Endothelial cell of umbilical vein (primary cell): ENCODE measurements at regions not wholly inside any gene's neighbourhood (a gene's known extent, or its start where the extent isn't known, plus 50 kb on each side); places are given as distances from the start of the nearest gene placed in this dataset.

Experiments
- BruUV-seq: library from RNA; stranded (reverse); fragments of 400-500 nt; replicated peaks from 2 replicates; lab custom pipeline; 2021; lab: Mats Ljungman, UMichigan
- CTCF ChIA-PET: fragments of 300-600, 350-600 bp; sonication (Branson Sonifier 250); formaldehyde crosslinking; loops from one replicate; lab custom pipeline; 2021; ENCODE audit warnings: antibody characterized with exemption, inconsistent platforms; lab: Charles Lee
- POLR2A ChIA-PET: fragments of 300-600, 350-600 bp; sonication (Branson Sonifier 250); formaldehyde crosslinking; loops from one replicate; lab custom pipeline; 2021; ENCODE audit warnings: antibody characterized with exemption, inconsistent platforms; lab: Charles Lee
- DNase-seq: peaks from one replicate; pipeline ENCODE4 v3.0.0-alpha.2; 2011; ENCODE audit warnings: low read depth, low spot score
- FAIRE-seq: peaks from 2 replicates; lab custom pipeline; 2011; peaks lifted over from hg19 to GRCh38; lab: Jason Lieb, UNC
- H2AFZ ChIP-seq: 2 replicates; pipeline ENCODE4 v1.6.0; 2012; ENCODE audit warnings: low read depth, low read length, control low read depth, inconsistent platforms
- H3K27ac ChIP-seq: 2 replicates; pipeline ENCODE4 v1.5.1; 2011; ENCODE audit warnings: low read depth, mild to moderate bottlenecking, control low read depth, low read length, moderate library complexity; ENCODE audit not compliant: insufficient read depth
- H3K27me3 ChIP-seq, 2 experiments: 2 replicates each; pipeline versions ENCODE4 v1.6.0 to v1.6.1; 2011; ENCODE audit warnings: low read length in 2 of 2, mixed read lengths in 1 of 2; ENCODE audit not compliant: control insufficient read depth in 2 of 2, insufficient read depth in 2 of 2
- H3K36me3 ChIP-seq, 2 experiments: 2 replicates in 1 of 2; 3 replicates in 1 of 2; pipeline ENCODE4 v1.5.1; 2011; ENCODE audit warnings: low read length in 2 of 2, mild to moderate bottlenecking in 1 of 2, moderate library complexity in 1 of 2; ENCODE audit not compliant: control insufficient read depth in 2 of 2, insufficient read depth in 2 of 2; ENCODE audit errors: extremely low read depth in 1 of 2
- H3K4me1 ChIP-seq: 3 replicates; pipeline ENCODE4 v1.5.1; 2011; ENCODE audit warnings: mild to moderate bottlenecking, low read length; ENCODE audit not compliant: control insufficient read depth, insufficient read depth; ENCODE audit errors: extremely low read depth
- H3K4me2 ChIP-seq: 2 replicates; pipeline ENCODE4 v1.6.1; 2011; ENCODE audit warnings: low read length, control low read depth, mixed read lengths; ENCODE audit not compliant: insufficient read depth
- H3K4me3 ChIP-seq, 3 experiments: fragments of 200-600 bp in 1 of 3; sonication (generic), shearing (Covaris generic) in 1 of 3; replicated peaks in 1 of 3; 2 replicates each; pipeline ENCODE4 v1.5.1; 2011 to 2016; ENCODE audit warnings: control low read depth in 3 of 3, low read length in 3 of 3, mild to moderate bottlenecking in 2 of 3, inconsistent platforms in 1 of 3, low read depth in 1 of 3, moderate library complexity in 1 of 3; ENCODE audit not compliant: insufficient read depth in 1 of 3
- H3K79me2 ChIP-seq: 2 replicates; pipeline ENCODE4 v1.6.0; 2012; ENCODE audit warnings: low read length, inconsistent platforms; ENCODE audit not compliant: control insufficient read depth, insufficient read depth
- H3K9ac ChIP-seq: replicated peaks from 2 replicates; pipeline ENCODE3; 2011; ENCODE audit warnings: low read length, control low read depth; ENCODE audit not compliant: insufficient read depth; ENCODE audit errors: extremely low read depth
- H3K9me1 ChIP-seq: replicated peaks from 3 replicates; pipeline ENCODE4 v1.6.0; 2011; ENCODE audit warnings: mild to moderate bottlenecking, low read length; ENCODE audit not compliant: control insufficient read depth, insufficient read depth; ENCODE audit errors: extremely low read depth
- H3K9me3 ChIP-seq: replicated peaks from 2 replicates; pipeline ENCODE4 v1.5.1; 2012; ENCODE audit warnings: low read length, inconsistent platforms; ENCODE audit not compliant: control insufficient read depth, insufficient read depth
- H4K20me1 ChIP-seq: replicated peaks from 2 replicates; pipeline ENCODE3; 2011; ENCODE audit warnings: mild to moderate bottlenecking, low read length; ENCODE audit not compliant: control insufficient read depth, insufficient read depth; ENCODE audit errors: extremely low read depth
- CTCF ChIP-seq, 2 donors: IDR thresholded peaks; 1 replicate in 1 of 2; 2 replicates in 1 of 2; pipeline ENCODE4 v1.5.1; 2011; ENCODE audit warnings: low read length in 2 of 2, mild to moderate bottlenecking in 2 of 2, moderate library complexity in 2 of 2, control low read depth in 1 of 2, inconsistent platforms in 1 of 2, low read depth in 1 of 2; ENCODE audit not compliant: insufficient read depth in 1 of 2; ENCODE audit errors: extremely low read depth in 1 of 2
- EZH2 ChIP-seq: IDR thresholded peaks from 2 replicates; pipeline ENCODE4 v1.6.1; 2012; ENCODE audit warnings: borderline replicate concordance, low read depth, mild to moderate bottlenecking, moderate library complexity, low read length, inconsistent platforms; ENCODE audit not compliant: severe bottlenecking
- FOS ChIP-seq: IDR thresholded peaks from 2 replicates; pipeline ENCODE4 v1.6.1; 2011; ENCODE audit warnings: mild to moderate bottlenecking, low read length, moderate library complexity, borderline replicate concordance; ENCODE audit not compliant: insufficient read depth
- GATA2 ChIP-seq: IDR thresholded peaks from 2 replicates; pipeline ENCODE4 v1.7.0; 2011; ENCODE audit warnings: low read depth, mild to moderate bottlenecking, moderate library complexity, mixed read lengths, low read length; ENCODE audit not compliant: insufficient read length, insufficient read depth
- JUN ChIP-seq: IDR thresholded peaks from 2 replicates; pipeline ENCODE4 v1.6.1; 2011; ENCODE audit warnings: borderline replicate concordance, low read depth; ENCODE audit not compliant: insufficient read length, insufficient read depth
- MYC ChIP-seq: IDR thresholded peaks from one replicate; pipeline ENCODE4 v1.6.1; 2011; ENCODE audit warnings: mild to moderate bottlenecking, low read depth, low read length
- POLR2A ChIP-seq: IDR thresholded peaks from 2 replicates; pipeline ENCODE4 v1.6.1; 2012; ENCODE audit warnings: low read depth, mild to moderate bottlenecking, control low read depth, low read length
- POLR2AphosphoS5 ChIP-seq: IDR thresholded peaks from 2 replicates; pipeline ENCODE4 v1.6.1; 2012; ENCODE audit warnings: low read depth, mild to moderate bottlenecking, control low read depth, low read length, moderate library complexity; ENCODE audit not compliant: insufficient read depth
- dilution Hi-C: fragments of 300-500 bp; cut with MboI; formaldehyde crosslinking; loops from one replicate; pipeline ENCODE4 v1.15.0; 2019; ENCODE audit warnings: low sequenced_read_pairs; ENCODE audit not compliant: extremely low pct_ligation_motif_present
- intact Hi-C: fragments of 100-400 bp; cut with micrococcal nuclease; formaldehyde crosslinking; loops from one replicate; pipeline ENCODE4 v1.10.0; 2022
- TF ChIP-seq, protein P1 (sequence below): IDR thresholded peaks from 2 replicates; pipeline ENCODE4 v1.6.1; 2011; ENCODE audit not compliant: insufficient read depth, insufficient read length

GRCh38 chr2:33696234-33696633, 97.1 kb upstream of the FAM98A start:
- Histone ChIP-seq H2AFZ (no peak overlapping the region), H3K27me3 (peaks cover 0 to 3% of the 10 kb centered on the region in 2 experiments), H3K4me3 (no peak overlapping the region), H3K36me3 (no peaks in the 10 kb centered on the region), H3K9me1 (no peaks in the 10 kb centered on the region), H3K79me2 (no peaks in the 10 kb centered on the region), H3K4me2 (no peak overlapping the region), H3K4me1 (no peaks in the 10 kb centered on the region), H4K20me1 (no peaks in the 10 kb centered on the region), H3K9me3 (no peaks in the 10 kb centered on the region), H3K27ac (no peak overlapping the region), H3K9ac (no peak overlapping the region)
- FAIRE-seq = no peak
- DNase-seq = no peak
- POLR2A ChIA-PET = no interaction called here
- BruUV-seq = no TSS peak
- no peak for TF ChIP-seq GATA2
- TF ChIP-seq, protein P1, sequence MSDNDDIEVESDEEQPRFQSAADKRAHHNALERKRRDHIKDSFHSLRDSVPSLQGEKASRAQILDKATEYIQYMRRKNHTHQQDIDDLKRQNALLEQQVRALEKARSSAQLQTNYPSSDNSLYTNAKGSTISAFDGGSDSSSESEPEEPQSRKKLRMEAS = no peak
- TF ChIP-seq JUN = no peak
- TF ChIP-seq POLR2A = no peak
- TF ChIP-seq CTCF (IDR thresholded peaks at IDR 0.05; ENCODE audit: extremely low read depth in 1 of 2, insufficient read depth in 1 of 2, low read depth in 1 of 2, low read length in 2 of 2) = no peak
- TF ChIP-seq POLR2AphosphoS5 = no peak
- dilution Hi-C loops (no loop called here), intact Hi-C loops (no loop called here)
- CTCF ChIA-PET = interaction anchor here (1.3 kb wide), 1 partner anchor 23 kb away, joined by 4 read pairs; no protein-coding TSS in a partner anchor

- intact Hi-C loops = no loop called here
- no peak for DNase-seq
- Histone ChIP-seq H3K4me1 (no peaks in the 10 kb centered on the region), H3K79me2 (no peaks in the 10 kb centered on the region), H3K36me3 (no peaks in the 10 kb centered on the region), H2AFZ (no peak overlapping the region), H3K4me2 (no peak overlapping the region), H3K9ac (no peak overlapping the region), H4K20me1 (no peaks in the 10 kb centered on the region), H3K27ac (no peak overlapping the region), H3K4me3 (no peak overlapping the region), H3K9me1 (no peaks in the 10 kb centered on the region), H3K9me3 (no peaks in the 10 kb centered on the region), H3K27me3 (peaks cover 0 to 3% of the 10 kb centered on the region in 2 experiments)
- TF ChIP-seq JUN (no peak), MYC (no peak), EZH2 (no peak), POLR2A (no peak), POLR2AphosphoS5 (no peak), GATA2 (no peak), FOS (no peak), CTCF (IDR thresholded peaks at IDR 0.05; ENCODE audit: extremely low read depth in 1 of 2, insufficient read depth in 1 of 2, low read depth in 1 of 2, low read length in 2 of 2) (no peak)
- TF ChIP-seq, protein P1 = no peak
- POLR2A ChIA-PET = no interaction called here
- CTCF ChIA-PET = no interaction called here
- dilution Hi-C loops = no loop called here
- FAIRE-seq = no peak
- BruUV-seq = no TSS peak
Measured at GRCh38 chr2:33694904-33695303, 95.8 kb upstream of the FAM98A start.
